DND-41 (cell line): ENCODE measurements at regions not wholly inside any gene's neighbourhood (a gene's known extent, or its start where the extent isn't known, plus 50 kb on each side); places are given as distances from the start of the nearest gene placed in this dataset.

Source experiments
- CTCF ChIP-seq: IDR thresholded peaks from 2 replicates; pipeline ENCODE4 v1.5.1; 2012; ENCODE audit warnings: borderline replicate concordance, low read length, moderate library complexity, mild to moderate bottlenecking; ENCODE audit not compliant: poor library complexity, severe bottlenecking; ENCODE audit errors: extremely low read depth
- EZH2 ChIP-seq: IDR thresholded peaks from 3 replicates; pipeline ENCODE4 v1.6.1; 2012; ENCODE audit warnings: borderline replicate concordance, low read depth, mild to moderate bottlenecking, moderate library complexity, low read length, inconsistent platforms; ENCODE audit not compliant: severe bottlenecking

- no peak for TF ChIP-seq EZH2
- no peak for TF ChIP-seq CTCF
These were observed 266.2 kb downstream of the ASXL3 start for GRCh38 chr18:33844232-33844631.
